HG02938 (cell line): ENCODE measurements at regions not wholly inside any gene's neighbourhood (a gene's known extent, or its start where the extent isn't known, plus 50 kb on each side); places are given as distances from the start of the nearest gene placed in this dataset.
"Not testable (repeated sequence)": the region's sequence is repeated elsewhere in the genome, so short reads cannot be mapped to it uniquely, and the experiment has no call there.

Experiments used
- ATAC-seq: cut with Tn5 transposase; IDR thresholded peaks from one replicate; pipeline ENCODE4 v1.9.1; 2021; ENCODE audit warnings: mild to moderate bottlenecking, moderate library complexity; ENCODE audit not compliant: unreplicated experiment

DNA sequence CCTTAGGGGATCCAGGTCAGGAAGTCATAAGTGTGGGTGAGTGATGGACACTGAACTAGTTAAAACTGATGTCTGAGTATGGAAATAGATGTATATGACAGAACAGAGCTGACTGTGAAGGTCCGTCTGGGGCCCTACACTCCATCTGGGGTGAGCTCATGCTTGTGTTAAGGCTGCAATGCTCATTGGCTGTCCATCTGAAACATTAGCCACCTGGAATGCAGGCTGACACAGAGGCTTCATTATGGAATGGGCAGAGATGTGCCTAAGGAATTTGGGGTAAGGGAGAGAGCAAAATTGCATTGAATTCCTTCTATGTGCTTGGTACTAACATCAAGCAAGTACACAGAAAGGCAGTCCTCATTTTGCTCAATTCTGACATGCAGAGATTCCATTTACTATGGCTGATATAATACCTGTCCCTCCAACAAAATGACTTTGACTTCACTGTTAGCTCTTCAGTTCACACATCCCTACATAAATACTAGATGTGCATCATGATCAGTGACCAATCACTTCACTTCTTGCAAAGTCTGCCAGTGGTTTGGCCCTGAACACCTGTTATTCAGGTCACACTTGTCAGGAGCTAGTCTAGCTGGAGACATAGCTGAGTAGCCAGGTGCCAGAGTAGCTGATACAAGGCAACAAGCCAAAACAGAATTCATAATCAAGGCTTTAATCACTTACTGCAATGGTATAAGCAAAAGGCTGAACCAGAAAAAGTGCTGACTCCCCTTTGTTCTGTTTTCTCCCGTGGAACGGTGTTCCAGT lies 128.9 kb upstream of the VWC2 start:
- no peak for ATAC-seq

DNA sequence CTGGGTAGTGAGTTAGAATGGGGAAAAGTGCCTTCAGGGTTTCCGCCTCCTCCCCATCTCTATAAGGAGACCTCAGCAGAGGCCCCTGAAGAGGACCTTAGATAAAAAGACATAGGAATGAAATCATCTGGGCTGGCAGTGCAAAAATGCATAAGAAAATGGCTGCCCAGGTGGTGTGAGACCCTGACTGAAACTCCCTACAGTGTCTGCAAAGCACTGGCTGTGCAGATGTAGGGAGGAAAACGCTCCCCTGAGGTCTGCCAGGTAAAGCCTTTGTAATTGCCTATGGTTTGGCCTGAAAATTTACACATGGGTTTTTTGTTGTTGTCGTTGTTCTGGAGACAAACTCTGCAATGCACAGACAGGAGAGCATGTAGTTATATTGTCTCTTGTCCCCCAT lies 128.1 kb upstream of the VWC2 start:
- ATAC-seq: no peak

DNA sequence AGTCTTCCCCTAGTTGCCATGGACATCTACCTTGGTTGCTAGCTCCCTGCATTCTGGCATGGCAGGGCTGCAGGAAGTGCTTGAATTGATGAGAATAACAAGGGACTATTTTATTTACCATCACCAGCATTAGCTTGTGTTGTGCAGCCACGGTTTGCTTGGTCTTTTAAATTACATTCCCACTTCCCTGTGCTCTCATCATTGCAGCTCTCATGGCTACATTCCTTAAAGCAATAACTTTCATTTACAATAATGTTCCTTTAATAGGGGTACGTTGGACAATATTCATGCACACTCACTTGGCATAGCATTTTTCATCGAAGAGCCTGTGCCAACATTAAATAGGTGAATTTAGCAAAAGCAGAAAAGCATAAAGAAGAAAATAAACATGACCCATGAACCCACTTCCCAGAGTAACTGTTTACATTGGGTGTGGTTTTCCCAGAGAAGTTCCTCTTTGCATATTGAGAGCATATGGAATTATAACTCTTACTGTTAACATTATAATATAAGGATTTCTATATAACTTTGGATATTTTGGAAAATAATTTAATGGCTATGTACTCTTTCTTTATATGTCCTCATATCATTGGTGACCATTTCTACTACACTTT lies 113.2 kb upstream of the VWC2 start:
- no peak for ATAC-seq

DNA sequence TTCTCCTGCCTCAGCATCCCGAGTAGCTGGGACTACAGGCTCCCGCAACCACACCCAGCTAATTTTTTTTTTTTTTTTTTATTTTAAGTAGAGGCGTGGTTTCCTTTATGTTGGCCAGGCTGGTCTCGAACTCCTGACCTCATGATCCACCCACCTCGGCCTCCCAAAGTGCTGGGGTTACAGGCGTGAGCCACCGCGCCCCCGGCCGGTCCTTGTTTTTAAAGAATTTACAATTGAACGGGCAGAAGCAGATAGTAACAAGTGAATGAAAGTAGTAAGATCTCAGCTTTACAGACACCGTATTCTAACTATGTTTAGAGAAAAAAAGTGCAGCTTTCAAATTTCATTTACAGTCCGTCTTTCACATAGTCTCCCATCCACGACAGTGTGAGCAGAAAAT lies 112.5 kb upstream of the VWC2 start:
- ATAC-seq: no peak

DNA sequence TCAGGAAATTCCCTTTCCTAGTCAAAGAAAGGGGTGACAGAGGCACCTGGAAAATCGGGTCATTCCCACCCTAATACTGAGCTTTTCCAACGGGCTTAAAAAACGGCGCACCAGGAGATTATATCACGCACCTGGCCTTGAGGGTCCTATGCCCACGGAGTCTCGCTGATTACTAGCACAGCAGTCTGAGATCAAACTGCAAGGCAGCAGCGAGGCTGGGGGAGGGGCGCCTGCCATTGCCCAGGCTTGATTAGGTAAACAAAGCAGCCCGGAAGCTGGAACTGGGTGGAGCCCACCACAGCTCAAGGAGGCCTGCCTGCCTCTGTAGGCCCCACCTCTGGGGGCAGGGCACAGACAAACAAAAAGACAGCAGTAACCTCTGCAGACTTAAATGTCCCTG lies 107.5 kb upstream of the VWC2 start:
- not testable (repeated sequence) for ATAC-seq

DNA sequence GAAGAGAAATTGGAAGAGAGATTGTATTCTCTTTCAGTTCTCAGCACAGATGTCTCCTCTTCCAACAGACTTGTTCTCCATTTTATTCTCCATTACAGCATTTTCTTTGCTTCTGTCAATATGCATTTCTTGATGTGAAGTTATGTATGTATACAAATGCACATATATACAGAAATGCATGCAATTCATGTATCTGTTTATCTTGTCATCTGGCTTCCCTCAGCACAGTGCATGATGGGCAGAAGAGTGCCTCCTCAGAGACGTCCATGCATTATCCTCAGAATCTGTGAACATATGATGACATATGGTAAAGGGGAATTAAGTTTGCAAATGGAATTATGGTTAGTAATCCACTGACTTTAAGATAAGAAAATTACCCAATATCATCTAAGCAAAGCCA lies 106.7 kb upstream of the VWC2 start:
- ATAC-seq: no peak

DNA sequence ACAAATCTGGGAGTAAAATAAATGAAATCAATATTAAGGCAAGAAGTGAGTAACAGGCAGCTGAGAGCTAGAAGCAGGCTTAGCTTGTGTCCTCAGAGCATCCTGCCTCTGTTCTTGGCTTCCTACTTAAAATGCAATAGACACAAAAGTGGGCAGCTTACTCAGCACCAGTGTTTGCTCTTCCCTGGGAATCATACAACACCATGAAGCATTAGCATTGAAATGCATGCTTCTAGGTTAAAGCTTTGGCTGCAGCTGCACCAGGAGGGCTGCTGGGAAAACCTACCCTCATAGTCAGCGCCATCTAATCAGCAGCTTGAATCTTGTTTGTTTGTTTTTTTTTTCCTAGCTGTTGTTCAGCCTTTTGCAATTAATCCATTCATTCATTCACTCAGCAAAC lies 104.2 kb upstream of the VWC2 start:
- no peak for ATAC-seq

DNA sequence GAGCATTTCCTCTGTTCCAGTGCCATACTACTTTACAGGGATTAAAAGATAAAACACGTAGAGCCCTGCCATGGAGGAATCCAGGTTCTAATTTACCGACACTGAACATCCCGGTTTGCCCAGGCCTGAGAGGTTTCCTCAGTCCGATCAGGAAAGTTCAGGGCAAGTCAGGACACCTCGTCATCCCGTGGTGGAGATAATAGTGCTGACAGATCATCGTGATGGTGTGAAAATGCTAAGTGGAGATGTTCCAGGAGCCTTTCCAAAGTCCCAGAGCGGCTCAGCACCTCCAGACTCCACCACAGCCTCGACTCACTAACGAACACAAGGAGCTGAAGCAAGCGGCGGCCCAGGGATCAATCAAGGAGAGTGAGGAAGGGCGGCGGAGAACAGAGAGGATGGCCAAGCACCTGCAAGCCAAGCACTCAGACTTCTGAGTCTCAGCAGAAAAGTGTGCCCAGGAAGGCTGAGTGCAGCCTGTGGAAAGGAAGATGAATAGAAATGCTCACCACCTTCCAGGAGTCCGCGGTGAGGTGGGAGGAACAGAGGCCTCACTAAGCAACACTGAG lies 103.7 kb upstream of the VWC2 start:
- no peak for ATAC-seq

DNA sequence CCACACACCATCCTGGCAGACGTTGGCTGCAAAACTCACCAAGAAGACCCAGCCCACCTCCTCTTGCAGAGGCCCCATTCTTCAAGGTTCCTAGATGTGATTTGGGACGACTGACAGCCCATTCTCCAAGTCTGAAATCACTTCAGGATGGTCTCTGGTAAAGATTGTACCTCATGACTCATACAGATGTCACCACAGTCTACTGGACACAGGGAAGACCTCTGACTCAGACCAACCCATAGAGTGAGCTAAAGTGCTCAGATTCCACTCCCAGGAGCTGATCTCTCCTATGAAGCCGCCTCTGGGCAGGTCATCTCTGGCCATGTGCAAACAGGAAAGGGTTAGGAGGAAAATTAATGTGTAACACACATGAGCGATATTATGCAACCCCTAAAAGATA lies 102.4 kb upstream of the VWC2 start:
- ATAC-seq: no peak

DNA sequence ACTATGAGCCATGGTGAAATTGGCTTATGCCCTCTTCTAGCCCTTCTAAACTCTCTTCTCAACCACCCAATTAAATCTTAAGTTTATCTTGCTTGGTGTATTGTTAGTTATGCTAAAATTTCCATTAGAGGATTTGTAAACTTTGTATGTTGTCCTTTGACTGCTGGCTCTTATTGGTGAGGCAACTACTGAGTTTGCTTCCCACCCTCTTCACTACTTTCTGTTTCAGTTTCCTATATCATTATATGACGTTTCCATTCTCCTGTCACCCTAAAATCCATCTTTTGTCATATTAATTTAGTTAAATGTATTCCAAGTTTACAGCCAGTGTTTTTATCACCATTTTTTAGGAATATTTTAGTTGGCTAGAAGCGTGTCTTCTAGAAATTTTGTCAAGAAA lies 80.9 kb upstream of the VWC2 start:
- no peak for ATAC-seq

DNA sequence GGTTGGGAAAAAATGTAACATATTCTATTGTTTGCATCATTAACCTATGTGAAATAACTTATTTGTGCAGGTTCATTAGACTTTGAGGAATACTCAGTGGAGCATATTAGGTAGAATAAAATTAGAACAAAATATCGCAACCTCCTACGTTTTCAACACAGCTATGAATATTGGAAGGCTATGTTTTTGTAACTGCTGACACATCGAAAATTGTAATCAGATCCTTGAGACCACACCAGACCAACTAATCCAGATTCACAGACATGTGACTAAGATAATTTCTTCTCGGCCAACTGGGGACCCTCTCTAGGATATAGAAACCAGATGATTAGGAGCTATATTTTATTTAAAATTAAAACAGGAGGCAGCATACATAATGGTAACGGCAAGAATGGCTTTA lies 77.5 kb upstream of the VWC2 start:
- no peak for ATAC-seq

DNA sequence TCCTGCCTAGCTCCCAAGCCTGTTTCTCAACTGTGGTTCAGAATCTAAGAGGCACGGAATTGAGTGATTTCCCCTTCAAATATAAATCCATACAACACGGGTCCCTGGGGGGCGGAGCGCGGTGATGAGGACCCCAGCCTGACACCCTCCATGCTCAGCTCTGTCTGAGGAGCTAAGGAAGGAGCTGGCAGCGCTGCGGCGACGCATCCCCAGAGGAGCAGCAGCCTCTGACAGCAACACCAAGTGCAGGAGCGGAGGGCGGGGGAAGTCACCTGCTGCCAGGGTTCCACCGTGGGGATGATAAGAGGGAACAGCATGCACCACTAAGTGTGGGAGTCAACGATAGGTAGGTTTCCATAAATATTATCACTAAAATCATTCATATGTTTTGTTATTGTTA lies 72.6 kb upstream of the VWC2 start:
- no peak for ATAC-seq

DNA sequence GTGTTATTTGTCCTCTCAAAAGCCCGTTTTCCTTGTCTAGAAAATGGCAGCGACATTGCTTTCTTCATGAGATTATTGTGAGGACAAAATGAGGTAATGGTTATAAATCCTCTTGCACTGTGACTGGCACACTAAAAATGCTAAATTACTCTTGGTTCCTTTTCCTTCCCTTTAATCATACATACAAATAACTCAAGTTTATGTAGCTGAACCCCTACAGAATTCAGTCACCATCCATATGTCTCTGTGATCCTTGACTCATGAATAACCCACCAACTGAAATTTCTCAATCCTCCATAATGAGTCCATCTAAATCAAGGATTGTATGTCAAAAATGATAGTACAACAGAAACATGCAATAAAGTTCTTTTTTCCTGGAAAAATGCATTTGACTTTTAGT lies 71.3 kb upstream of the VWC2 start:
- no peak for ATAC-seq

DNA sequence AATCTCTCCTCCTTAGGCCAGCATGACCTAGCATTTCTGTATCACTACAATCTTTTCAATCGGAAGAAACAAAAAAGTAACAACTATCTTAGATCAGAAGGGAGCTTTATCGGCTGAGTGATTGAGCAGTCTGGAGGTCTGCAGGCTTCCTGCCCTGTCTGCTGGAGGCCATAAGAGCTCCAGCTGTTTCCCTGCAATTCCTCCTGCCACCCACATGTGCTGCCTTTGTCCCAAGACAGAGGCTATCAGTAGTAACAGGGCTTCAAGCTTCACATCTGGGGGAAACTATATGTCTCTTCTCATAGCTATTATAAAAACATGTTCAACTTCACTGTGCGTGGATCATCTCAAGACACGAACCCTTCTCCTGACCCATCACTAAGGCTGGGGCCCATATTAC lies 70.1 kb upstream of the VWC2 start:
- ATAC-seq: no peak

DNA sequence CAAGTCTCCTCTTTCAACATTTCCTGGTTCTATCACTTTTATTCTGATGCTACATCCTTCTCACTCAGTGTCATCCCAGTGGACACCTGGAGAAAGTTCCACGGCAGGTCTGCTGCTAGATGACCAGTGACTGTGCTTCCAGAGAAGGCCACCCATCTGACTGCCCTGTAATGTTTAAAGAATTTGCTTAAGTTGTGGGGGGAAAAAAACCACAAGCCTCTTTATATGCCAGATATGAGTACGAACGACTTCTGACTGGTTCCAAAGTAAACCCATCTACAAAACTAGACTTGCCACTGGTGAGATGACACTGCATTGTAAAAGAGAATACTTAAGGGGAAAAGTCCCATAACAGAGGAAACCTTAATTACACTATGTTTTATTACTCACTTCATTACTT lies 69.6 kb upstream of the VWC2 start:
- ATAC-seq: no peak

DNA sequence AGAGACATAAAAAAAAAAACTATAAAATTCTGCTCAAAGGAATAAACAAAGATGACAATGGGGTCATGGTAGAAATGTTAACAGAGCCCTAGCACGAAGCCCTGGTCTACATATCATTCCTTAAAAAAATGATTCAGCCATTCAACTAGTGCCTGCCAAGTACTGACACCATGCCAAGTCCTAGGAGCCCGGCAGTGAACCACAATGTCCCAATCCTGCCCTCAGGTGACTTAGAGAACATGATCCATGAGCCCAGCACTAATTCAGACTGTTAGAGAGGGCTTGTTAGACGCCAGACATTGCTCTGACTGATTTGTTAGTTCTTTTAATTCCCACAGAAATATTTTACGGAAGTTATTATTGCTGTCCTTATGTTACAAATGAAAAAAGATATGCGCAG lies 67.3 kb upstream of the VWC2 start:
- ATAC-seq: no peak

DNA sequence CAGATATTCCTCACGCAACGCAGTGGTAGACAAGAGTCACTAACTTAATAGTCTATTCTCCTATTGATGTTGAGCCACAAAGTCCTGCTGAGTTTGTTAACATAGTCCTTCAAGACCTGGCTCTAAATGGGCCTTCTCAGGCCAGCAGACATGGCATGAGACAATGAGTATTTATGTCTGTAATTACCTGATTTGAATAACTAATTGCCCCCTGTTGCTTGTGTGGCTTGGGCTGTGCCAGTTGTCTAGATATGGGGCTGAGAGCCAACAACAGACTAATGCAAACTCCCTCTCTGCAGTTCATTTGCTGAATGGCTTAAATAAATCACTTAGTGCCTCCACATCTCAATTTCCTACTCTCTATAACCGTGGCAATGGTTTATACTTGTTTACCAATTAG lies 65.5 kb upstream of the VWC2 start:
- no peak for ATAC-seq

DNA sequence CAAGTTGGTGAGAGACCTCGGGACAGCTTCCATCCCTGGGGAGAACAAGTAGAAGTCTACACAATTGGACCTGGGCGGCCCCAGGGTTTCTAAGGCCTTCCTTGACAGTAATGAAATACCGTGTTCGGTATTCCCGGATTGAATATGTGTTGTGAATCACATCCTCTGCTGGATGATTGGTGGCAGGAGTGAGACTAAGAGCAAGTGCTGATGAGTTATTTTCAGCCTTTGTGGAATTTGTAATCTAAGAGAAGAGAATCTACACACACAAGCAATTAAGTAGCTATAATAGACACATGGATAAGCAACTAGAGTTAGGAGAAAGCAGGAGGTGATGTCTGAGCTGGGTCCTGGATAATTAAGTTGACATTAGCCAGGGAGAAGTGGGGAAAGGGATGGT lies 64.8 kb upstream of the VWC2 start:
- no peak for ATAC-seq

DNA sequence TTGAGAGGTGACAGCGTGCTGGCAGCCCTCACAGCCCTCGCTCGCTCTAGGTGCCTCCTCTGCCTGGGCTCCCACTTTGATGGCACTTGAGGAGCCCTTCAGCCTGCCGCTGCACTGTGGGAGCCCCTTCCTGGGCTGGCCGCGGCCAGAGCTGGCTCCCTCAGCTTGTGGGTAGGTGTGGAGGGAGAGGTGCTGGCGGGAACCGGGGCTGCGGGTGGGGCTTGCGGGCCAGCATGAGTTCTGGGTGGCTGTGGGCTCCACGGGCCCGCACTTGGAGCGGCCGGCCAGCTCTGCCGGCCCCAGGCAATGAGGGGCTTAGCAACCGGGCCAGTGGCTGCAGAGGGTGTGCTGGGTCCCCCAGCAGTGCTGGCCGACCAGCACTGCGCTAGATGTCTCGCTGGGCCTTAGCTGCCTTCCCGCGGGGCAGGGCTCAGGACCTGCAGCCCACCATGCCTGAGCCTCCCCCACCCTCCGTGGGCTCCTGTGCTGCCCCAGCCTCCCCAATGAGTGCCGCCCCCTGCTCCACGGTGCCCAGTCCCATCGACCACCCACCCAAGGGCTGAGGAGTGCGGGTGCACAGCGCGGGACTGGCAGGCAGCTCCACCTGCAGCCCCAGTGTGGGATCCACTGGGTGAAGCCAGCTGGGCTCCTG lies 62.2 kb upstream of the VWC2 start:
- ATAC-seq: not testable (repeated sequence)

DNA sequence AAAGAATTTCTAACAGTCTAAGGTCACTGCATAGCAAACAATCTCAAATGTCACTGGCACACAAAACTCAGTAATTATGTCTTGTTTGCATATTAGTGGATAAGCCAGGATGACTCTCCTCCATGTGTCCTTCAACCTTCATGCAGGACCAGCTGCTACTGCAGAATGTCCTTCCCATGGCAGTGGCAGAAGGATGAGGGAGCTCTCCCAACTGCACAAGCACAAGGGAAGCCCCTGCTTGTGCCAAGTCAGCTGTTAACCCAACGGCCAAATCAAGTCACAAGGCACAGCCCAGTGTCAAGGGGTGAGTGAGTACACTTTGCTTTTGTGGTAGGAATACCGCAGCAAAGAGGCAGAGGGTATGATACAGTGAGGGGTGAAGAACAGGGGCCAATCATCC lies 59.3 kb upstream of the VWC2 start:
- ATAC-seq: no peak

DNA sequence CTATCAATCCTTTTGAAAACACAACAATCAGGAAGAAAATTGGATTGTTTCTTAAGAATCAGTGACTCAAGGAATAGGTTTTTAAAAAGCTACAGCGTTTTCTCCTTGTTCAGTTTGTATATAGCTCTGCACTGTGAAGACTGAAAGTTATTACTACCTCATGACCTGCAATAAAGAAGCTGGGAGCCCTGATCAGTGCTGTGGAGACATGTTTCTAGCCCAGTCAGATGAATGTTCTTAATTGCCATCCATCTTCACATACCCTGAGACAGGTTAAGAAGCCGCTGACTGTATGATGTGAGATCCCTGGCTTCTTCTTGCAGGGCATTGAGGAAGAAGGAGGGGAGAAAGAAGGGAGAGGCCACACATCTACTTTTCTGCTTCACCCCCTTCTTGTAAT lies 58.0 kb upstream of the VWC2 start:
- no peak for ATAC-seq

DNA sequence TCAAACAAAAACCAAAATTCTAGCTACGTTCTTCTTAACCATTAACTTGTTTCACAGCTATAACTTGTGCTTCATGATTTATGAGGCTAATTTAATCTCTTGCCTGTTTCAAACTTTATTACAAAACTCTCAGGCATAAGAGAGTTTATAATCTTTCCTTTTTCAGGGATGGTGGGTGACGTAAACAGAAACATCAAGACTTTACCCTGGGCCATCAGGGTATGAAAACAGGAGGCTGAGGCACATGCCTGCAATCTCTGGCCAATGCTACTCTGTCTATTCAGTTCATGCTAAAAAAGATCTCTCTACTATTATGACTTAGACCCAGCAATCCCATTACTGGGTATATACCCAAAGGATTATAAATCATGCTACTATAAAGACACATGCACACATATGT lies 55.9 kb upstream of the VWC2 start:
- ATAC-seq: no peak
